Epithelial cell of esophagus (primary cell): ENCODE measurements at regions not wholly inside any gene's neighbourhood (a gene's known extent, or its start where the extent isn't known, plus 50 kb on each side); places are given as distances from the start of the nearest gene placed in this dataset.
"Not testable (repeated sequence)": the region's sequence is repeated elsewhere in the genome, so short reads cannot be mapped to it uniquely, and the experiment has no call there.

ENCODE experiments used
- DNase-seq: peaks from one replicate; pipeline ENCODE4 v3.0.0; 2010; ENCODE audit warnings: low read depth
- H3K4me3 ChIP-seq: 2 replicates; pipeline ENCODE4 v1.5.1; 2011; ENCODE audit warnings: mild to moderate bottlenecking, low read length, control low read depth
- CTCF ChIP-seq: IDR thresholded peaks from 2 replicates; pipeline ENCODE4 v1.5.1; 2011; ENCODE audit warnings: low read depth, mild to moderate bottlenecking, low read length, control low read depth, inconsistent platforms; ENCODE audit not compliant: insufficient read depth; ENCODE audit errors: missing control alignments

- TF ChIP-seq CTCF: no peak
- DNase-seq: no peak
- no peak overlapping the region for H3K4me3 ChIP-seq
Observed at GRCh38 chr6:110545081-110545872, 68.9 kb upstream of the SLC22A16 start.

- no peak overlapping the region for H3K4me3 ChIP-seq
- no peak for DNase-seq
- TF ChIP-seq CTCF: no peak
Observed at GRCh38 chr6:110544472-110544871, 68.1 kb upstream of the SLC22A16 start.

GRCh38 chr6:110543106-110543505 lies 66.7 kb upstream of the SLC22A16 start:
- TF ChIP-seq CTCF: no peak
- H3K4me3 ChIP-seq: no peak overlapping the region
- peak; percentile 85 for DNase-seq

- H3K4me3 ChIP-seq: no peak overlapping the region
- DNase-seq: no peak
- no peak for TF ChIP-seq CTCF
Observed at GRCh38 chr6:110542311-110543024, 66.1 kb upstream of the SLC22A16 start.

- no peak for DNase-seq
- no peak overlapping the region for H3K4me3 ChIP-seq
- no peak for TF ChIP-seq CTCF
Observed at GRCh38 chr6:110541701-110542309, 65.4 kb upstream of the SLC22A16 start.

GRCh38 chr6:110539277-110540019 lies 63.0 kb upstream of the SLC22A16 start:
- not testable (repeated sequence) for H3K4me3 ChIP-seq, DNase-seq
